HG02885 (cell line): ENCODE measurements at regions not wholly inside any gene's neighbourhood (a gene's known extent, or its start where the extent isn't known, plus 50 kb on each side); places are given as distances from the start of the nearest gene placed in this dataset.

Experiments
- ATAC-seq: cut with Tn5 transposase; IDR thresholded peaks from one replicate; pipeline ENCODE4 v1.9.1; 2021; ENCODE audit warnings: mild to moderate bottlenecking; ENCODE audit not compliant: unreplicated experiment, poor library complexity

DNA sequence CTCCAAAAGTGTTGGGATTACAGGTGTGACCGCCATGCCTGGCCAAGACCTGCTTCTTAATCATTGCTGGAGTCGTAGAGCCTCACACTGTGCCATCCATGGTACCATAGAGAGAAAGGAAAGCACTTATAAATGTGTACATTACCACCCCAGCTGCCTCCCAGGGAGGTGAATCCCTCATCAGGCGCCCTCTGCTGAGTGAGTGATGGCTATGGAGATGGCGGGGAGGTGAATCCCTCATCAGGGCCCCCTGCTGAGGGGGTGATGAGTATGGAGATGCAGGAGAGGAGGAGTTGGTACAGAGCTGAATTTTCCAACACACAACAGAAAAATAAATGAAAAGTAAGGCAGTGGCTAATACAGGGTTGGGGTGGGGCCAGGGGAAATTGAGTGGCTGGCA, 263.4 kb downstream of the UQCRFS1 start:
- no peak for ATAC-seq

- ATAC-seq: no peak
These were observed 263.9 kb downstream of the UQCRFS1 start for GRCh38 chr19:28949027-28949426.

- ATAC-seq: no peak
These were observed 264.4 kb downstream of the UQCRFS1 start for GRCh38 chr19:28948566-28948965.

DNA sequence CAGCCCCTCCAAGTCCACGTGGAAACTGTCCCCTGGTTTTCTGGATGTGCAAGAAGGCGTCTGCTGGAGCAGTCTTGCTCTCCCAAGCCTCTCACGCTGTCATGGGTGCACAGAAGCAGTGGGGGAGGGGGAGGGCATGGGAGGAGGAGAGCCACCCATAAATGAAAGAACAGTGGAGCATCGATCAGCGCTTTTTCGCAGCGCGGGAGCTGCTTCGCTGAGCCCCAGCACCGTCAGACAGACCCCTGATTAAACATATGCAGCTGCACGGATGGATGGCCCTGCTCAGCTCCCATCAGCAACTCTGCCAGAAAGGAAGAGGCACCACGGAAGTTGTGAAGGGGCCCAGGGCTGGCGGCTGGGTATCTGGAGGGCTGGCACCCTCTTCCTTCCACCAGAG, 264.9 kb downstream of the UQCRFS1 start:
- ATAC-seq: no peak

DNA sequence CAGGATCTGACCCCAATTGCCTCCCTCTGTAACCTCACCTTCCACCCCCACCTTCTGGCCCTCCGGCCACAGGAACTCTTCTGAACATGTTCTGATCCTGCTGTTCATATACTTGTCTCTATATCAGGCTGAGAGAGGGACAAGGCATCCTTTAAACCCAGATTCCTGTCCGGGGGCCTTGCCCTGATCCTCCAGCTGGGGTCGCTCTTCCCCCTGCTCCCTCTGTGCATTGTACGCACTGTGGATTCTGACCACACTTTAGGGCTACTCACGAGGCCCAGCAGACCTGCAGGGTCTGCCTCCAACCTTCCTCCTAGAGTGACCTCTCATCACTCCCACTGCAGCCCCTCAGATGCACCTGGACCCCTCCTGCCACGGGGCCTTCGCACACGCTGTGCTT, 269.3 kb downstream of the UQCRFS1 start:
- no peak for ATAC-seq

DNA sequence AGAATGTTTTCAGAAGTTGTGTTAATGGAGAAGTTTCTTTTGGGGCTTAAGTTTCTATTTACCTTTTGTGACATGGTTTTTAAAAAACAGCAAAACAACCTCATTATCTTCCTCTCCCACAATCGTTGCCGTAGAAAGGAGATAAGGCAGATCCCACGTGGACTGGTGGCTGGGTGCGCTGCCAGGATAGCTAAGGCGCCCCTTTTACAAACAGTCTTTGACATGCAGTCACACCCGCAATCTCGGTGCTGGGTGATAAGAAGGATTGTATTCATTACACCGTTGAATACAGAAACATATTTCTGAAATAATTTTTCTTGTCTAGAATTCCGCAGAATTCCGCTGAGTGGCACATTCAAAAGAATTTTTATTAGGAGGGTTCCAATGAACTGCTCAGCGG, 271.1 kb downstream of the UQCRFS1 start:
- ATAC-seq: no peak

- no peak for ATAC-seq
These were observed 272.0 kb downstream of the UQCRFS1 start for GRCh38 chr19:28940751-28941500.

- ATAC-seq: no peak
These were observed 273.7 kb downstream of the UQCRFS1 start for GRCh38 chr19:28939236-28939635.

DNA sequence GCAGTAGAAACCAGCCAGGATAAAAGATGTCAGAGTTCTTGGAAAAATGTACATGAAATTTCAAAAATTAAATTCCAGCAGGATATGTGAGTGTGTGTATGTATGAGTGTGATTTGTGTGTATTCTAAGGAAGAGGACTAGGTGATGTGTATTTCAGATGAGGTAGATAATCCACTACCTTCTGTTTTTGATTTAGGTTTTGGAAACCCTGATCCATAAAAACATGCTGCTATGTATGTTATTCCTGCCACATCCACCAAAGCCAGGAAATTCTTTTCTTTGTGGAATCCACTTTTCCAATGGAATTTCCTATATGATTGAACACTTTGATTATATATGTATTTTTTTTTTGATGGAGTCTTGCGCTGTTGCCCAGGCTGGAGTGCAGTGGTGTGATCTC, 276.9 kb downstream of the UQCRFS1 start:
- no peak for ATAC-seq

DNA sequence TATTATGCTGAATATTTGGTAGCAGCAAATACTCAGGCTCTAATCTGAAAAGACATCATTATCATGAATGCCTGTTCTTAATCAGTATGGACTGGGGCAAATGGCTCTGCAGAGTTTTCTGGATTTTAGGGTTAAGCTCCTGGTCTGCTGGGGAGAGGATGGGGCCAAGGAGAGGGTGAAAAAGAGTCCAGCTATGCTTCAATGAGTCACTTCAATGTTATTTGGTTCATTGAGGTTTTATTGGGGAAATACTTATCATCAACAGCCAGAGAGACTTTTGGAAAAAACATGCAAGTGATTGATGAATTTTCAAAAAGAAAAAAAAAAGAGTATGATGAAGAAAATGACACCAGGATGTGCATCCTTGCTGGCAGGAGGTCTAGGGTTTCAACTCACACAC, 278.3 kb downstream of the UQCRFS1 start:
- no peak for ATAC-seq

DNA sequence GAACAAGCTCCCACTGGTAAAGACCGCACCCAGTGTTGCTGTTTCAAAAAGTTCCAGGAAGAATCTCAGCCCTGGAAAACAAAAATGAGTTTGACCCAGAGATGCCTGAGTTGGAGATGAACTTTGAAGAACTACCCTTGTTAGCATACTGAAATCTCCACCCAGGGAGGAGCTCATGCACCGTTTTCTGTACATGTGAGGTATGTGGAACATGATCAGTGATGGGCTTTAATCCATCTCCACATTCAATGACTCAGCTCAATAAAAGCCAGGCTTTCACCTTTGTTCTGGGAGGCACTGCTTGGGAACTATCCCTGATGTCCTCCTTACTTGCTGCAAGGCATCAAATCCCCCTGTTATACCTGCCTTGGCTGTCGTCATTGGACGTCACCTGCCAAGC, 279.9 kb downstream of the UQCRFS1 start:
- ATAC-seq: no peak

- no peak for ATAC-seq
These were observed 280.5 kb downstream of the UQCRFS1 start for GRCh38 chr19:28932446-28932845.

- no peak for ATAC-seq
These were observed 283.9 kb downstream of the UQCRFS1 start for GRCh38 chr19:28929006-28929405.

DNA sequence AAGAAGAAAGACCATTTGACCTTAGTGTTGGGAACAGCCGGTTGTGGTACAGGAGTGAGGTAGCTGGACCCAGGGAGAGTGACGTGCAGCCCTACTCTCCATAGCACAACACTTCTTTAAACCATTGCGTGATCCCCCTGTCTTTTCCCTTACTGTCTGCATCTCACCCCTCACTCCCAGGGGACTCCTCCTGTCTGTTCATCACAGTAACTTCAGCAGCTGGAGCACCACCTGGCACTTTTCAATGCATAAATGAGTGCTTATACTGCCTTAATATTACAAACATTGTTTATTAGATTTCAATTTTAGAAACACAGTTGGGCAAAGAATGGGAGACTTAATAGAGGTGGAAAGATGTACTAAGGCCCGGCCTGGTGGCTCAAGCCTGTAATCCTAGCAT, 285.5 kb downstream of the UQCRFS1 start:
- ATAC-seq: no peak

DNA sequence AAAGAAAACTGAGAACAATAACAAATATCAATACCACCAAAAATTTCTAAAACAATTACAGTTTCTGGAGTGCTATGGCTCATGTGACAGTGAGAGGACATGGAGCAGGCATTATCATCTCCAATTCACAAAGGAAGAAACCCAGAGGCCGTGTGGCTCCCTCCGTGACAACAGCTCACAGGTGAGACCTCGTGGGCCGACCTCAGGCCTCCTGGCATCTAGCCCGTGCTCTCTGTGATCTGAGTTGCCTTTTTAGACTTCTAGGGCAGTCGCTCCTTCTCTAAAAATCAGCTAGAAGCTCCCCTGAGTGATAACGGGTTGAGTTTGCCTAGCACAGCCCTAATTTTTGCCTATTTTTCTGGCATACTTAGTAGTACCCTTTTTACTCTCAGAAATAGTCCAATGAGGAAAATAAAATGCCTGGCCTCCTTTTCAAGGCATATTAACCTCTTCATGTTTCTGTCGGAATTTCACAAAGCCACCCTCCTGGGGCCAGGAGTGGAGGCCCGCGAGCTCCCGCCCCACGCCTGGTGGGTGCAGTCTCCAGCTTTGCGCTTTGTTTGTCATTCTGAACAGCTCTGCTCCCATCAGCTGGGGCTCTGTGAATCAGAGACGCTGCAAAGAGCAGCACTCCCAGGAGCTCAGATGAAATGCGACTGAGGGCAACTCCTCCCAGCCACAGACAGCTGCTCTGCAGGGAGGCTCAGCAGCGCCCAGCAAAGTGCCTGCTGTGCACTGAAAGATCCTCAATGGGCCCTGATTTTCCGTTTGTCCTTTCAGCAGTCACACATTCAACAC, 292.5 kb downstream of the UQCRFS1 start:
- no peak for ATAC-seq

GRCh38 chr19:28917621-28918020, 295.3 kb downstream of the UQCRFS1 start:
- no peak for ATAC-seq

- no peak for ATAC-seq
These were observed 297.1 kb downstream of the UQCRFS1 start for GRCh38 chr19:28915737-28916460.

DNA sequence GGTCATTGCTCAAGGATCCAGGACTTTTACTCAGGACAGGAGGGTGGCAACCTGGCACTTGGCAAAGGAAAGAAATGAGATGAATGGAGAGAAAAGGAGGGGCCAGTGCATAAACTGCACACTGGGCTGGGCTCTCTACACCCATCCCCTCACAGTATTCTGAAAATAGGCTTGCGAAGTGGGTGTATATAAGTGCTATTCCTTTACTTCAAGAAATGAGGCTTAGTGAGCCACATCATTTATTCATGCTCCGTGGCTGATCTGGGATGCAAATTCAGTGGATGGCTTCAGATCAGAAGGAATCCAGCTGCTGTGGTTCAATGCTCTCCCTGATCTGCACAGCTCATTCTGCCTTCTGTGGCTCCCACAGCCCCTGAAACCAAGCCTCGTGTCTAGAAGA, 297.7 kb downstream of the UQCRFS1 start:
- no peak for ATAC-seq

DNA sequence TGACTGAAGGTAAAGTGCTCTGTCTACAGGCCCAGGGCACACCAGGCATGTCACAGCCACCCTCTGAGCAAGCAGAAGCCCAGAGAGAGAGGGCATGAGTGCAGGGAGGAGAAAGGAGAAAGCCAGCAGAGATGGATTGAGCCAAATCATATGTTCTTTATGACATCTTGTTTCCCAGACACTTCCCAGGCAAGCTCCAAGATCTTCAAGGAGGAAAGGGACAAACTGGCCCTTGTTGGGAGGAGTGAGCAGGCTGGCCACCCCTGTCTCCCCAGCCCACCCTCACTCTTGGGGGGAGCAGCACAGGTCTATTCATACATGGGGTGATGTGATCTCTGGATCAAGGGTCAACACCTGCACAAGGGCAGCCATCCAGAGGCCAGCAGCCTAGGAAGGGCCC, 298.8 kb downstream of the UQCRFS1 start:
- no peak for ATAC-seq

DNA sequence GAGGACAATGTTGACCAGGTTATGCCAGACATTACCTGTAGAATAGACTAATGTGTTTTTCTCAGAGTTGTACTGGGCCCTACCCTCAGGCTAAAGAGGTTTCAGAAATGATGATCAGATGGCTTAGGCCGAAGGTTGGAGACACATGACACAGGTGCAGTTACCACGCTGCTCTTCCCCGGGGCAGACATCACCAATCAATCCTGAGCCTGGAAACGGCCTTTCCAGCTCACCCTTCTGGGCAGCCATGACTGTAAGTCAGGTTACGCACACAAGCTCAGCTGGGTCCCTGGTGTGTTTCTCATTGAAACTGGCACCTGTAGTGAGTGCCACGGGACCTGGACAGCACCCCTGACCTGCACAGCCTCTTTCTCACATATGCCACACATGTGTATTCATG, 299.3 kb downstream of the UQCRFS1 start:
- ATAC-seq: no peak

GRCh38 chr19:28908941-28909340, 304.0 kb downstream of the UQCRFS1 start:
- no peak for ATAC-seq
